ENCODE measurements at regions not wholly inside any gene's neighbourhood (a gene's known extent, or its start where the extent isn't known, plus 50 kb on each side); places are given as distances from the start of the nearest gene placed in this dataset.

DNA sequence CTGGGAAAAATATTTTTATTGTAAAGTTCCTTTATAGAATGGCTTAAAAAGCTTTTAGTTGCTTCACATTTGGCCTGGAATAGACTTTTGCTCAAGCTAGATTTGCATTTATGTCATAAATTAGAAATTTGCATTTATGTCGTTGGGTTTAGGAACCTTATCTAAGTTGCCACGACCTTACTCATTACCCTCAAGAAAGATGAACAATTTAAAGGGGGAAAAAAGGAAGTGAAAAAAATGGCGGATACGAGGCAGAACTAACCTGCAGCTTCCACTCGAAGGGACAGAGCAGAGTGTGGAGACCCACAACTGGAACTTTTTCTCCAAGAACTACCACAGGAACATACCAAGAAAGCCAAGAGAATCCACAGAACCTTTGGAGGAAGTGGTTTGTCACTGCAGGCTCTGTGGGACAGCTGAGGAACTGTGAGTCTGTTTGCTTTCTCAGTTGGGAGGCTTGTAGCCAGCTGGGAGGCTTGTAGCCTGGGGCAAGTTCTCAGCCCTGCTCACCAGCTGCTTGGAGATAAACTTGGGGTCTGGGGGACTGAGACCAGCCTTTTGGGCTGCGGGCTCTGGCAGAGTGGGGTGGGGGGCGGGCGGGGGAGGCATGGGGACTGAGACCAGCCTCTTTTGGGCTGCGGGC lies 349.9 kb upstream of the MEIS1 start:
- Histone ChIP-seq H3K36me3 (replicated peaks) (no peaks in the 10 kb centered on the region), H3K4me3 (ENCODE audit: low read depth, low read length) (no peak overlapping the region), H3K27me3 (replicated peaks) (no peaks in the 10 kb centered on the region), H3K27ac (no peak overlapping the region)
- in situ Hi-C loops (cut with HindIII; ENCODE audit: low pct_ligation_motif_present, low sequenced_read_pairs) = no loop called here
- no peak for DNase-seq
- TF ChIP-seq, protein P1, sequence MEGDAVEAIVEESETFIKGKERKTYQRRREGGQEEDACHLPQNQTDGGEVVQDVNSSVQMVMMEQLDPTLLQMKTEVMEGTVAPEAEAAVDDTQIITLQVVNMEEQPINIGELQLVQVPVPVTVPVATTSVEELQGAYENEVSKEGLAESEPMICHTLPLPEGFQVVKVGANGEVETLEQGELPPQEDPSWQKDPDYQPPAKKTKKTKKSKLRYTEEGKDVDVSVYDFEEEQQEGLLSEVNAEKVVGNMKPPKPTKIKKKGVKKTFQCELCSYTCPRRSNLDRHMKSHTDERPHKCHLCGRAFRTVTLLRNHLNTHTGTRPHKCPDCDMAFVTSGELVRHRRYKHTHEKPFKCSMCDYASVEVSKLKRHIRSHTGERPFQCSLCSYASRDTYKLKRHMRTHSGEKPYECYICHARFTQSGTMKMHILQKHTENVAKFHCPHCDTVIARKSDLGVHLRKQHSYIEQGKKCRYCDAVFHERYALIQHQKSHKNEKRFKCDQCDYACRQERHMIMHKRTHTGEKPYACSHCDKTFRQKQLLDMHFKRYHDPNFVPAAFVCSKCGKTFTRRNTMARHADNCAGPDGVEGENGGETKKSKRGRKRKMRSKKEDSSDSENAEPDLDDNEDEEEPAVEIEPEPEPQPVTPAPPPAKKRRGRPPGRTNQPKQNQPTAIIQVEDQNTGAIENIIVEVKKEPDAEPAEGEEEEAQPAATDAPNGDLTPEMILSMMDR (IDR thresholded peaks at IDR 0.05; ENCODE audit: low read depth, low read length, missing control alignments) = no peak

- DNase-seq = no peak
- in situ Hi-C loops (cut with HindIII; ENCODE audit: low pct_ligation_motif_present, low sequenced_read_pairs) = no loop called here
- Histone ChIP-seq H3K36me3 (replicated peaks) (no peaks in the 10 kb centered on the region), H3K27ac (no peak overlapping the region), H3K27me3 (replicated peaks) (no peaks in the 10 kb centered on the region), H3K4me3 (ENCODE audit: low read depth, low read length) (no peak overlapping the region)
- TF ChIP-seq, protein P1 (IDR thresholded peaks at IDR 0.05; ENCODE audit: low read depth, low read length, missing control alignments) = no peak
These were observed 352.3 kb upstream of the MEIS1 start for GRCh38 chr2:66082581-66082980.

GRCh38 chr2:66080127-66080526 lies 354.8 kb upstream of the MEIS1 start:
- DNase-seq = no peak
- no peak overlapping the region for H3K4me3 ChIP-seq (ENCODE audit: low read depth, low read length)
- no peaks in the 10 kb centered on the region for H3K27me3 ChIP-seq (replicated peaks)
- in situ Hi-C loops (cut with HindIII; ENCODE audit: low pct_ligation_motif_present, low sequenced_read_pairs) = no loop called here
- TF ChIP-seq, protein P1 (IDR thresholded peaks at IDR 0.05; ENCODE audit: low read depth, low read length, missing control alignments) = no peak
- H3K27ac ChIP-seq = no peak overlapping the region
- no peaks in the 10 kb centered on the region for H3K36me3 ChIP-seq (replicated peaks)

DNA sequence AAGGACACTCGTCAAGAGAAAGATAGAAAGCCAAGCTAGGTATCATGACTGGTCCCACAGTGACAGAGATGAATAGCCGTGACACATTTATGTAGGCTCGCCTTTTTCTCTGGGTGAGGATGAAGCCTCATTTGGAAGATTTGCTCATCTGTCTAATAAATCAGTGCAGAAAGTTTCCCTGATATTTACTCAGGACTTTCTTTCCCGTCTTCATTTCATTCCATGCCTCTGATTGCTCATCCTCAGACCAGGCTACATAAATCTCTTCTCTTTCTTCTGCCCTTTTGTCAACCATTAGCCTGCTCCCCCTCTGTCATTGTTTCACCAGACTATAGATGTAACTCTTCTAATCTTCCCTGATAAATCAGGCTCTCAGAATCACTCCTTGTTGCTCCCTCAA lies 361.8 kb upstream of the MEIS1 start:
- TF ChIP-seq, protein P1 (IDR thresholded peaks at IDR 0.05; ENCODE audit: low read depth, low read length, missing control alignments) = no peak
- in situ Hi-C loops (cut with HindIII; ENCODE audit: low pct_ligation_motif_present, low sequenced_read_pairs) = no loop called here
- DNase-seq = no peak
- Histone ChIP-seq H3K27ac (no peak overlapping the region), H3K36me3 (replicated peaks) (no peaks in the 10 kb centered on the region), H3K27me3 (replicated peaks) (no peaks in the 10 kb centered on the region), H3K4me3 (ENCODE audit: low read depth, low read length) (no peak overlapping the region)

DNA sequence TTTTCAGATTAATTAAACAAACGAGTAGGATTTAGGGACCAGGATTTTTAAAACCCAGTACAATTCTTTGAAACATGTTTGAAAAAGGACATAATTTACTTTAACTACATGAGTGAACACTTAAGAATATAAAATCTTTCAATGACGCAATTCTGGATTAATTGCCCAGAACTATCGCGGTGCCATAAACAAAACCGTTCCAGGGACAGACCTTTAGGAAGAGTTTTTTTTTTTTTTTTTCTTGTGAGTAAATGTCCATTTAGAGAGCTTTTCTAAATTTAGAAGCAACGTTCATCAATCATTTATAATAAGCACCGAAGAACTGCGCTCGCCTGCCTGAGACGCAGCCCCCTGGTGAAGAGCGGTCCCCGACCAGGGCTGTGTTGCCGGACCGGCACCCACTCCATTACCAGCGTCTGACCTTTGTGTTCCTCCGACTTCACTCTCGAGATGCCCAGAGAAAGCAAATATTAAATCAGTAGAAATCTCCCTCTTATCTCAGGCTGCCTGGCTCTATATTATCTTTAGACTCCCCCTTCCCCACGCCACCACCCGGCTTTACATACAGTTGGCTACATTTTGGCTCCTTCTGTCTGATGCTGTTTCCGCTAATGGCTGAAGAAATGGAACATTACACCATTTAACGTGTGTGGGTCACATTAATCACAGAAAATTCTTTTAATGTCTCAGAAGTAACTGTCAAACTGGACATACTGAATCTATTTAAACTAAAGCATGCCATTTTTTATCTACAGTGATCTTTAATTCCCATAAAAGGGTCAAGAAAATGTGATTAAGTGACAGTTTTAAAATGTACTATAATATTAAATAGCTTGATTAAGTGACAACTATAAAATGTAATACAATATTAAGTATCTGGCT lies 364.0 kb upstream of the MEIS1 start:
- TF ChIP-seq, protein P1 (IDR thresholded peaks at IDR 0.05; ENCODE audit: low read depth, low read length, missing control alignments) = no peak
- no peak for DNase-seq
- no peaks in the 10 kb centered on the region for H3K36me3 ChIP-seq (replicated peaks)
- no peaks in the 10 kb centered on the region for H3K27me3 ChIP-seq (replicated peaks)
- H3K4me3 ChIP-seq (ENCODE audit: low read depth, low read length) = no peak overlapping the region
- in situ Hi-C loops (cut with HindIII; ENCODE audit: low pct_ligation_motif_present, low sequenced_read_pairs) = no loop called here
- no peak overlapping the region for H3K27ac ChIP-seq
